GM19239 (cell line): ENCODE measurements at regions not wholly inside any gene's neighbourhood (a gene's known extent, or its start where the extent isn't known, plus 50 kb on each side); places are given as distances from the start of the nearest gene placed in this dataset.
"Not testable (repeated sequence)": the region's sequence is repeated elsewhere in the genome, so short reads cannot be mapped to it uniquely, and the experiment has no call there.

Experiments used
- DNase-seq: peaks from one replicate; pipeline ENCODE4 v3.0.0; 2011; ENCODE audit warnings: low spot score; ENCODE audit not compliant: insufficient read length
- FAIRE-seq: peaks from 2 replicates; lab custom pipeline; 2011; peaks lifted over from hg19 to GRCh38; lab: Jason Lieb, UNC

- FAIRE-seq (no peak), DNase-seq (no peak)
These were observed 136.9 kb upstream of the FBXO11 start for GRCh38 chr2:48043131-48043700.

GRCh38 chr2:48043746-48044145 is 137.4 kb upstream of the FBXO11 start:
- DNase-seq (no peak), FAIRE-seq (no peak)

GRCh38 chr2:48045613-48046012 is 139.3 kb upstream of the FBXO11 start:
- DNase-seq (no peak), FAIRE-seq (no peak)

GRCh38 chr2:48048476-48049171 is 142.3 kb upstream of the FBXO11 start:
- no peak for FAIRE-seq

DNA sequence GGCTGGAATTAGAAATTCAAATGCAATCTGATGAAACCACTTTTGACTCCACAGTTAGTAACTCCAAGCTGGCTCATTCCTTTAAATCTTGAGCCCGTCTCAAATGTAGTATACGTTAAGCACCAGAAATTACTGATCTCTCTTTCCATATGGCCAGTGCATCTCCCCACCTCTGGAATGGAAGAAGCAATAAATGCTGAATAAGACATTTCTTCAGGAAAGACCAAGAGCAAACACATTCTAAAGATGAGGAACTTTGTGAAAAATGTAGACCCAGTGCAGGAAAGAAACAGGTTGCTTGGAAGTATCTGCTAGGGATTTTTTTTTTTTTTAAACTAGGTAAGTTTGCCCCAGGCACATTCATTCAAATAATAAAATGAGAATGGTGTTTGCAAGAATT is 143.1 kb upstream of the FBXO11 start:
- DNase-seq: no peak
- no peak for FAIRE-seq

More at GRCh38 chr2:48048476-48049171, 142.3 kb upstream of the FBXO11 start:
- DNase-seq: no peak

- DNase-seq (no peak), FAIRE-seq (no peak)
These were observed 144.4 kb upstream of the FBXO11 start for GRCh38 chr2:48050711-48051110.

GRCh38 chr2:48059975-48060374 is 153.7 kb upstream of the FBXO11 start:
- no peak for DNase-seq

DNA sequence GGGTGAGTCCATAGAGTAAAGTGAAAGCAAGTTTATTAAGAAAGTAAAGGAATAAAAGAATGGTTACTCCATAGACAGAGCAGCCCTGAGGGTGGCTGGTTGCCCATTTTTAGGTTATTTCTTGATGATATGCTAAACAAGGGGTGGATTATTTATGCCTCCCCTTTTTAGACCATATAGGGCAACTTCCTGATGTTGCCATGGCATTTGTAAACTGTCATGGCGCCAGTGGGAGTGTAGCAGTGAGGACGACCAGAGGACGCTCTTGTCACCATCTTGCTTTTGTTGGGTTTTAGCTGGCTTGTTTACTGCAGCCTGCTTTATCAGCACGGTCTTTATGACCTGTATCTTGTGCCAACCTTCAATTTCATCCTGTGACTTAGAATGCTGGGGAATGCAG is 155.4 kb upstream of the FBXO11 start:
- not testable (repeated sequence) for DNase-seq, FAIRE-seq

More at GRCh38 chr2:48059975-48060374, 153.7 kb upstream of the FBXO11 start:
- FAIRE-seq: no peak

GRCh38 chr2:48065096-48065495 is 158.8 kb upstream of the FBXO11 start:
- no peak for FAIRE-seq

GRCh38 chr2:48066000-48066399 is 159.7 kb upstream of the FBXO11 start:
- DNase-seq (no peak), FAIRE-seq (no peak)

More at GRCh38 chr2:48065096-48065495, 158.8 kb upstream of the FBXO11 start:
- no peak for DNase-seq

- DNase-seq: no peak
These were observed 163.5 kb upstream of the FBXO11 start for GRCh38 chr2:48069769-48070168.

GRCh38 chr2:48070415-48070814 is 164.1 kb upstream of the FBXO11 start:
- no peak for FAIRE-seq
- no peak for DNase-seq

More at GRCh38 chr2:48069769-48070168, 163.5 kb upstream of the FBXO11 start:
- no peak for FAIRE-seq

- FAIRE-seq: no peak
- no peak for DNase-seq
These were observed 166.3 kb upstream of the FBXO11 start for GRCh38 chr2:48072583-48072982.

- DNase-seq (no peak), FAIRE-seq (no peak)
These were observed 169.3 kb upstream of the FBXO11 start for GRCh38 chr2:48075631-48076030.

- FAIRE-seq: no peak
These were observed 174.4 kb upstream of the FBXO11 start for GRCh38 chr2:48080534-48081316.

GRCh38 chr2:48081317-48081628 is 175.0 kb upstream of the FBXO11 start:
- no peak for FAIRE-seq

More at GRCh38 chr2:48080534-48081316, 174.4 kb upstream of the FBXO11 start:
- no peak for DNase-seq

GRCh38 chr2:48085888-48086287 is 179.6 kb upstream of the FBXO11 start:
- no peak for DNase-seq
- FAIRE-seq: no peak

More at GRCh38 chr2:48081317-48081628, 175.0 kb upstream of the FBXO11 start:
- no peak for DNase-seq

GRCh38 chr2:48088994-48089393 is 182.7 kb upstream of the FBXO11 start:
- no peak for DNase-seq
- no peak for FAIRE-seq

DNA sequence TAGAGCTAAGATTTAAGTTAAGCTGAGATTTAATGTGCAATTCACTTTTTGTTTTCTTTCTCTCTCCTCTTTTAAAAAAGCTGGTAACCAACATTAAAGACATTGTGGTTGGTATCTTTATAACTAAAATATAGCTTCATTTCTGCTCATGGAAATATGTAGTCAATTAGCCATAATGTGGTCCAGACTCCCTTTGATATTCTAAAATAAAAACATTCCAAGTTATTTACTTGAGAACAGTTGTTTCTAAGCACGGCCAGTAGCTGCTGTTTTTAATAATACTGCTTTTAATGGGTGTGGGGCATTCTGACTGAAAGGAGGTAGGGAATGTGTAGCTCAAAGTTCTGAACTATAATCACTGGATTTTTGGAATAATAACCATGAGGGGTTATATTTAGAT is 183.3 kb upstream of the FBXO11 start:
- DNase-seq: no peak
- FAIRE-seq: peak; percentile 11

- DNase-seq: no peak
- FAIRE-seq: no peak
These were observed 186.8 kb upstream of the FBXO11 start for GRCh38 chr2:48092846-48093803.
